ENCODE measurements at regions not wholly inside any gene's neighbourhood (a gene's known extent, or its start where the extent isn't known, plus 50 kb on each side); places are given as distances from the start of the nearest gene placed in this dataset.

DNA sequence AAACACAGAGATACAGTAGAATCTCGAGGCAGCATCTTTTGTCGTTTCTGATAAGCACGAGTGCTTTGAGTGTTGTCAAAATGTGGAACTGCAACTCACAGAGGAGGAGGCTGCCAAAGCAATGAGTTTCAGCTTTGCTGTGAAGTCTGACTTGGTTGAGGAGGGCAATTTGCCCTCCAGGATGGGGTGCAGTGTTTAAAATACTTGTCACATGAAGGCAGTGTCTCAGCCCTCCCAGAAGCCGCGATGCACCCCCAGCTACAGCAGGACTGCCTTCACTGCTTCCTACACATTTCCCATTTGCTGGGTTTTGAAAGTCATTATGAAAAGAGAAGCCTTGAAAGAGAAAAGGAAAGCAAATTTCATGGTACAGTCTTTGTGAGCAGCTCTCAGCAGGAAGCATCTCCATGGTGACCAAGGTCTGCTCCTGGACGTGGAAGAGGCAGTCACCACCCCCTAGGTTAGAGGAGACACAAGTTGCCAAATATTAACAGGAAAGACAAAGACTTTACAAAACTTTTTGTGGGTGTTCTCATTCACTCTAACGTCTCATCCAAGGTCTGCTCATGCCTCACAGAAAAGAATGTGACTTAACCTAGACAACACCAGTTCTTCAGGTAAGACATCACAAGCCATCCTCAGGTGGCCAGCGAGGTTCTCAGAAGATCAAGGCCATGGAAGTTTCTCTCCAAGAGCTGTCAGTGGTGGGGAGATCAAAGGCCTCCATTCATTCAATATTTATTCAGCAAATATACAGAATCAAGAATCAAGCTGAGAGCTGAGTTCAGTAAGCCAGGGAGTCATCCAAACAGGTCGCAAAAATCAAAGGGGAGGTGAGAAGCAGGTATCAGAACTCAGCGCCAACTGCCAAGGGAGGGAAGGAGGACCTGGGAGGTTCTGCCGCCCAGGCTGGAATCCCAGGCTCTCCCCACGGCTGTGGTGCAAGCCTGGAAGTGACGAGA, 476.0 kb downstream of the EIPR1 start (continued):
- TF ChIP-seq, protein P1, sequence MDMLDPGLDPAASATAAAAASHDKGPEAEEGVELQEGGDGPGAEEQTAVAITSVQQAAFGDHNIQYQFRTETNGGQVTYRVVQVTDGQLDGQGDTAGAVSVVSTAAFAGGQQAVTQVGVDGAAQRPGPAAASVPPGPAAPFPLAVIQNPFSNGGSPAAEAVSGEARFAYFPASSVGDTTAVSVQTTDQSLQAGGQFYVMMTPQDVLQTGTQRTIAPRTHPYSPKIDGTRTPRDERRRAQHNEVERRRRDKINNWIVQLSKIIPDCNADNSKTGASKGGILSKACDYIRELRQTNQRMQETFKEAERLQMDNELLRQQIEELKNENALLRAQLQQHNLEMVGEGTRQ (IDR thresholded peaks at IDR 0.05; ENCODE audit: low read depth, low read length), result no peak

DNA sequence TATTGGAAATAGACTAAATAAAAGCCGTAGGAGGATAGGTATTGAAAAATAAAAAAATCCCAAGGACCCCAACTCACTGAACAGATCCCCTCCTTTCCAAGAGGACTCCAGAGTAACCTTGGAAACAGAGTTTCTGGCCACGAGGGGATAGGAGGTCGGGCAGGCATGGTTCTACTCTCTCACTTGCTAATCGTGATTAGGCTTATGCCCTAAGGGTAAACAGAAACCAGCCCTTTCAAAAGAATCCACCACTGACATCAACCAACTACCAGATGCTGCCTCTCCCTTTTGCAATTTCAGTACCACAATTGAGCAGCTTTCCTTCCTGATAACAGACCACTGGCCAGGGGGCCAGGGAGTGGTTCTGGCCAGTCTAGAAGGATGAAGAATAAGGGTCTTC, 477.8 kb downstream of the EIPR1 start:
- Histone ChIP-seq H2BK15ac (ENCODE audit: low read depth, low read length) (no peak overlapping the region), H4K8ac (ENCODE audit: low read depth in 2 of 2, low read length in 2 of 2) (no peak overlapping the region), H2AFZ (replicated peaks; ENCODE audit: low read length, poor library complexity) (no peak overlapping the region), H3K36me3 (ENCODE audit: control insufficient read depth, insufficient read depth, low read length) (no peaks in the 10 kb centered on the region), H4K91ac (ENCODE audit: insufficient read depth, low read depth, low read length) (no peak overlapping the region), H2BK5ac (ENCODE audit: low read depth, low read length, poor library complexity, severe bottlenecking) (no peak overlapping the region), H3K27me3 (ENCODE audit: control insufficient read depth, insufficient read depth, low read length) (no peaks in the 10 kb centered on the region), H3K9me1 (ENCODE audit: insufficient read depth, low read length) (no peaks in the 10 kb centered on the region), H4K5ac (ENCODE audit: low read depth, low read length) (no peak overlapping the region), H3K9me3 (ENCODE audit: control insufficient read depth, insufficient read depth, low read length) (peaks cover 37% of the 10 kb centered on the region), H3K14ac (replicated peaks; ENCODE audit: low read depth, low read length) (no peak overlapping the region), H3K79me1 (ENCODE audit: low read depth in 1 of 2, low read length in 2 of 2) (no peaks in the 10 kb centered on the region), H3K4me3 (ENCODE audit: insufficient read depth, low read depth, low read length) (no peak overlapping the region), H2BK20ac (ENCODE audit: low read depth, low read length) (no peak overlapping the region), H3K9ac (ENCODE audit: low read depth, low read length) (no peak overlapping the region), H3K18ac (ENCODE audit: low read depth, low read length) (no peak overlapping the region), H4K20me1 (ENCODE audit: insufficient read depth, low read length) (no peaks in the 10 kb centered on the region), H2BK120ac (ENCODE audit: low read depth, low read length) (no peak overlapping the region), H3K4ac (ENCODE audit: low read depth, low read length) (no peak overlapping the region), H3K23ac (ENCODE audit: low read depth, low read length) (no peak overlapping the region), H2AK9ac (replicated peaks; ENCODE audit: low read depth, low read length, poor library complexity) (no peak overlapping the region), H3K56ac (ENCODE audit: extremely low read depth, insufficient read depth, low read length) (no peak overlapping the region), H3K4me2 (ENCODE audit: low read depth, low read length) (no peak overlapping the region), H3K27ac (ENCODE audit: insufficient read depth, low read length) (no peak overlapping the region), H3K4me1 (ENCODE audit: control insufficient read depth, insufficient read depth, low read length) (no peaks in the 10 kb centered on the region), H2AK5ac (ENCODE audit: low read depth, low read length) (no peak overlapping the region)
- ChIA-PET POLR2A (ENCODE audit: unreplicated experiment) (no interaction called here), CTCF (no interaction called here)
- intact Hi-C loops (cut with micrococcal nuclease) (no loop called here), dilution Hi-C loops (cut with HindIII; ENCODE audit: low sequenced_read_pairs, unreplicated experiment) (no loop called here), in situ Hi-C loops (cut with MboI; ENCODE audit: low sequenced_read_pairs) (no loop called here)
- ATAC-seq (ENCODE audit: low read depth), result no peak
- WGBS, 2 experiments (ENCODE audit: extremely low coverage in 2 of 2, insufficient read length in 1 of 2), result no CpG with 5 or more reads among the region's 4 CpGs
- DNase-seq, result no peak
- BruUV-seq (replicated peaks), result no TSS peak
- no peak for TF ChIP-seq RCOR1 (IDR thresholded peaks at IDR 0.05; ENCODE audit: insufficient replicate concordance, low read length)
- no peak for TF ChIP-seq RAD21 (IDR thresholded peaks at IDR 0.05; ENCODE audit: low read length)
- no peak for TF ChIP-seq NFE2L2 (IDR thresholded peaks at IDR 0.05; ENCODE audit: low read depth, low read length)
- no peak for TF ChIP-seq FOS (IDR thresholded peaks at IDR 0.05; ENCODE audit: low read depth, low read length)
- TF ChIP-seq CTCF (conservative IDR thresholded peaks at IDR 0.05; ENCODE audit: low read depth, low read length), result no peak
- TF ChIP-seq POLR2A (IDR thresholded peaks at IDR 0.05; ENCODE audit: low read depth, low read length), result no peak
- TF ChIP-seq BHLHE40 (IDR thresholded peaks at IDR 0.05; ENCODE audit: low read depth, low read length), result no peak
- TF ChIP-seq RFX5 (IDR thresholded peaks at IDR 0.05; ENCODE audit: low read depth, low read length), result no peak
- TF ChIP-seq, protein P1 (IDR thresholded peaks at IDR 0.05; ENCODE audit: low read depth, low read length), result no peak
- TF ChIP-seq CEBPB (IDR thresholded peaks at IDR 0.05; ENCODE audit: low read depth, low read length), result no peak
- no peak for TF ChIP-seq MAZ (IDR thresholded peaks at IDR 0.05; ENCODE audit: borderline replicate concordance, low read depth, low read length)
